ENCODE measurements at regions not wholly inside any gene's neighbourhood (a gene's known extent, or its start where the extent isn't known, plus 50 kb on each side); places are given as distances from the start of the nearest gene placed in this dataset.

- Histone ChIP-seq H2AFZ (ENCODE audit: low read depth) (no peak overlapping the region), H3K4me2 (peak overlapping the region; percentile 77; the same call in 1 of the 2 replicates), H3K27ac (no peak overlapping the region), H3K36me3 (ENCODE audit: insufficient read depth) (no peaks in the 10 kb centered on the region), H3K4me1 (ENCODE audit: low read depth, poor library complexity, severe bottlenecking) (peaks cover 29% of the 10 kb centered on the region), H3K27me3 (ENCODE audit: insufficient read depth, low read depth) (no peaks in the 10 kb centered on the region), H3K9ac (no peak overlapping the region), H4K20me1 (ENCODE audit: insufficient read depth) (no peaks in the 10 kb centered on the region), H3K79me2 (ENCODE audit: insufficient read depth, low read depth) (no peaks in the 10 kb centered on the region), H3K4me3 (IDR thresholded peaks at IDR 0.05; ENCODE audit: insufficient read depth, low read depth, low read length) (no peak overlapping the region)
- no peak for TF ChIP-seq CTCF (conservative IDR thresholded peaks at IDR 0.05; ENCODE audit: low read depth, low read length)
Measured at GRCh38 chr4:129350834-129351721, 255.1 kb downstream of the C4orf33 start.

GRCh38 chr4:129352480-129352879, 256.5 kb downstream of the C4orf33 start:
- Histone ChIP-seq H3K4me1 (ENCODE audit: low read depth, poor library complexity, severe bottlenecking) (peaks cover 34% of the 10 kb centered on the region), H2AFZ (ENCODE audit: low read depth) (peak overlapping the region; percentile 35; the same call in 1 of the 2 replicates), H3K4me2 (peak overlapping the region; percentile 77), H3K27ac (peak overlapping the region; percentile 32; the same call in 1 of the 2 replicates), H4K20me1 (ENCODE audit: insufficient read depth) (no peaks in the 10 kb centered on the region), H3K4me3 (IDR thresholded peaks at IDR 0.05; ENCODE audit: insufficient read depth, low read depth, low read length) (no peak overlapping the region), H3K27me3 (ENCODE audit: insufficient read depth, low read depth) (no peaks in the 10 kb centered on the region), H3K9ac (no peak overlapping the region; the same call in 1 of the 2 replicates), H3K79me2 (ENCODE audit: insufficient read depth, low read depth) (no peaks in the 10 kb centered on the region), H3K36me3 (ENCODE audit: insufficient read depth) (no peaks in the 10 kb centered on the region)
- no peak for TF ChIP-seq CTCF (conservative IDR thresholded peaks at IDR 0.05; ENCODE audit: low read depth, low read length)

- no peaks in the 10 kb centered on the region for H3K79me2 ChIP-seq (ENCODE audit: insufficient read depth, low read depth)
- H3K27me3 ChIP-seq (ENCODE audit: insufficient read depth, low read depth), result no peaks in the 10 kb centered on the region
- H3K4me1 ChIP-seq (ENCODE audit: low read depth, poor library complexity, severe bottlenecking), result peaks cover 44% of the 10 kb centered on the region
- H3K4me3 ChIP-seq (IDR thresholded peaks at IDR 0.05; ENCODE audit: insufficient read depth, low read depth, low read length), result no peak overlapping the region
- no peak overlapping the region for H3K27ac ChIP-seq
- H3K9ac ChIP-seq, result no peak overlapping the region
- TF ChIP-seq CTCF (conservative IDR thresholded peaks at IDR 0.05; ENCODE audit: low read depth, low read length), result no peak
- H4K20me1 ChIP-seq (ENCODE audit: insufficient read depth), result no peaks in the 10 kb centered on the region
- no peaks in the 10 kb centered on the region for H3K36me3 ChIP-seq (ENCODE audit: insufficient read depth)
- H3K4me2 ChIP-seq, result peak overlapping the region; percentile 77; the same call in 1 of the 2 replicates
- no peak overlapping the region for H2AFZ ChIP-seq (ENCODE audit: low read depth)
Measured at GRCh38 chr4:129353490-129353889, 257.5 kb downstream of the C4orf33 start.

- H3K4me2 ChIP-seq, result no peak overlapping the region
- H4K20me1 ChIP-seq (ENCODE audit: insufficient read depth), result no peaks in the 10 kb centered on the region
- no peak for TF ChIP-seq CTCF (conservative IDR thresholded peaks at IDR 0.05; ENCODE audit: low read depth, low read length)
- no peaks in the 10 kb centered on the region for H3K27me3 ChIP-seq (ENCODE audit: insufficient read depth, low read depth)
- H3K36me3 ChIP-seq (ENCODE audit: insufficient read depth), result no peaks in the 10 kb centered on the region
- H3K79me2 ChIP-seq (ENCODE audit: insufficient read depth, low read depth), result no peaks in the 10 kb centered on the region
- no peak overlapping the region for H3K4me3 ChIP-seq (IDR thresholded peaks at IDR 0.05; ENCODE audit: insufficient read depth, low read depth, low read length)
- peaks cover 60% of the 10 kb centered on the region for H3K4me1 ChIP-seq (ENCODE audit: low read depth, poor library complexity, severe bottlenecking)
- no peak overlapping the region for H3K27ac ChIP-seq
- no peak overlapping the region for H3K9ac ChIP-seq
- no peak overlapping the region for H2AFZ ChIP-seq (ENCODE audit: low read depth)
Measured at GRCh38 chr4:129355031-129355430, 259.1 kb downstream of the C4orf33 start.

All from KMS-11 (cell line).